ENCODE measurements at regions not wholly inside any gene's neighbourhood (a gene's known extent, or its start where the extent isn't known, plus 50 kb on each side); places are given as distances from the start of the nearest gene placed in this dataset.

- intact Hi-C loops (cut with DNase I), result no loop called here
- TF ChIP-seq POLR2A (IDR thresholded peaks at IDR 0.05), result no peak
- no peak for ATAC-seq
These were observed 222.6 kb upstream of the RGMA start for GRCh38 chr15:93311620-93312019.

GRCh38 chr15:93308026-93308690 is 219.1 kb upstream of the RGMA start:
- Histone ChIP-seq H3K4me3 (no peak overlapping the region), H3K9me3 (no peaks in the 10 kb centered on the region), H3K27ac (no peak overlapping the region), H3K4me1 (no peaks in the 10 kb centered on the region), H3K36me3 (replicated peaks in 1 of 2; ENCODE audit: insufficient read depth in 1 of 2, low read depth in 2 of 2) (no peaks in the 10 kb centered on the region), H3K27me3 (no peaks in the 10 kb centered on the region)
- TF ChIP-seq POLR2A (IDR thresholded peaks at IDR 0.05), result no peak
- TF ChIP-seq, protein P1, sequence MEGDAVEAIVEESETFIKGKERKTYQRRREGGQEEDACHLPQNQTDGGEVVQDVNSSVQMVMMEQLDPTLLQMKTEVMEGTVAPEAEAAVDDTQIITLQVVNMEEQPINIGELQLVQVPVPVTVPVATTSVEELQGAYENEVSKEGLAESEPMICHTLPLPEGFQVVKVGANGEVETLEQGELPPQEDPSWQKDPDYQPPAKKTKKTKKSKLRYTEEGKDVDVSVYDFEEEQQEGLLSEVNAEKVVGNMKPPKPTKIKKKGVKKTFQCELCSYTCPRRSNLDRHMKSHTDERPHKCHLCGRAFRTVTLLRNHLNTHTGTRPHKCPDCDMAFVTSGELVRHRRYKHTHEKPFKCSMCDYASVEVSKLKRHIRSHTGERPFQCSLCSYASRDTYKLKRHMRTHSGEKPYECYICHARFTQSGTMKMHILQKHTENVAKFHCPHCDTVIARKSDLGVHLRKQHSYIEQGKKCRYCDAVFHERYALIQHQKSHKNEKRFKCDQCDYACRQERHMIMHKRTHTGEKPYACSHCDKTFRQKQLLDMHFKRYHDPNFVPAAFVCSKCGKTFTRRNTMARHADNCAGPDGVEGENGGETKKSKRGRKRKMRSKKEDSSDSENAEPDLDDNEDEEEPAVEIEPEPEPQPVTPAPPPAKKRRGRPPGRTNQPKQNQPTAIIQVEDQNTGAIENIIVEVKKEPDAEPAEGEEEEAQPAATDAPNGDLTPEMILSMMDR (IDR thresholded peaks at IDR 0.05), result no peak
- intact Hi-C loops (cut with DNase I), result no loop called here
- WGBS, 2 donors, result 93% methylated on average over 16 of the region's 16 CpGs
- DNase-seq, result no peak
- no peak for ATAC-seq

More at GRCh38 chr15:93311620-93312019, 222.6 kb upstream of the RGMA start:
- Histone ChIP-seq H3K27ac (no peak overlapping the region), H3K27me3 (no peaks in the 10 kb centered on the region), H3K36me3 (replicated peaks in 1 of 2; ENCODE audit: insufficient read depth in 1 of 2, low read depth in 2 of 2) (no peaks in the 10 kb centered on the region), H3K4me1 (no peaks in the 10 kb centered on the region), H3K4me3 (no peak overlapping the region), H3K9me3 (no peaks in the 10 kb centered on the region)
- DNase-seq, result no peak
- WGBS, 2 donors, result 82 to 85% methylated on average over 11 of the region's 11 CpGs

DNA sequence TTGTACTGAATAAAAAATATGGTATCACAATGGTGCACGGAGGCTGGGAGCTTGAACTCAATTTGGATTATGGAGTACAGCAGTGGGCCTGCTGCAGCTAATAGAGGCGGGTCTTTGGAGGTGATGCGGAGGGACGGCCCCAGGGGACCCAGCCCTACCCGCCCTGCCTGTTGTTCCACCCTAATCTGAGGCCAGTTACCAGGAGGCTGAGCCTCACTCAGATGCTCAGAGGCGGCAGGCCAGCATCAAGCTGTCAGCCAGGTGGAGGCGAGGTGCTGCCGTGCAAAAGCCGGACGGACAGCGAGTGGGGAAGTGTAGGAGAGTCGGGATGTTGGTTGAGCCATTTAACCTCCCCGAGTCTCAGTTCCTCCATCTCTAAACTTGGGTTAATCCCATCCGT is 218.5 kb upstream of the RGMA start:
- Histone ChIP-seq H3K4me3 (no peak overlapping the region), H3K4me1 (no peaks in the 10 kb centered on the region), H3K36me3 (replicated peaks in 1 of 2; ENCODE audit: insufficient read depth in 1 of 2, low read depth in 2 of 2) (no peaks in the 10 kb centered on the region), H3K27ac (no peak overlapping the region), H3K27me3 (no peaks in the 10 kb centered on the region), H3K9me3 (no peaks in the 10 kb centered on the region)
- intact Hi-C loops (cut with DNase I), result no loop called here
- DNase-seq, result no peak
- no peak for ATAC-seq
- 91 to 93% methylated on average over 14 of the region's 14 CpGs for WGBS, 2 donors
- TF ChIP-seq, protein P1 (IDR thresholded peaks at IDR 0.05), result no peak
- TF ChIP-seq POLR2A (IDR thresholded peaks at IDR 0.05), result no peak

DNA sequence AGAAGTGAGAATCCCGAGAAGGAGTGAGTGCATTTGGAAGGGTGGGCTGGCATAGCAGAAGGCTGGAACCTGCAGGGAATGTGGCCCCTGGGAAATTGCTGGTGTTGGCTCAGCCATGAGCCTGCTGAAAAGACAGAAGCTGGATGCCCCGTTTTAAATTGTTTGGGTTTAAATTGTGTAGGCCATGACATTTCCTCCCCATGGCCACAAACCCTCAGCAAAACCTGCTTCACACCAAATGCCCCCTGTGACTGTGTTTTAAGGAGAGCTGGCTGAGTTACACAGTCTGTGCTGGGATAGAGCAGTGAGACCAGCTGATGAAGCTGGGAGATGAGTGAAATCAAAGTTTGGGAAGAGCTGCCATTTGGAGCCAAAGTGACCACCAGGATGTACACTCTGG is 216.3 kb upstream of the RGMA start:
- no peak for ATAC-seq
- Histone ChIP-seq H3K27me3 (no peaks in the 10 kb centered on the region), H3K9me3 (no peaks in the 10 kb centered on the region), H3K4me1 (peaks cover 8% of the 10 kb centered on the region), H3K4me3 (no peak overlapping the region), H3K27ac (no peak overlapping the region), H3K36me3 (replicated peaks in 1 of 2; ENCODE audit: insufficient read depth in 1 of 2, low read depth in 2 of 2) (no peaks in the 10 kb centered on the region)
- DNase-seq, result no peak
- intact Hi-C loops (cut with DNase I), result no loop called here
- TF ChIP-seq, protein P1 (IDR thresholded peaks at IDR 0.05), result no peak
- no peak for TF ChIP-seq POLR2A (IDR thresholded peaks at IDR 0.05)
- WGBS, 2 donors, result 41 to 63% methylated on average over 2 of the region's 2 CpGs

GRCh38 chr15:93302080-93302765 is 213.2 kb upstream of the RGMA start:
- 58 to 63% methylated on average over 4 to 6 of the region's 6 CpGs for WGBS, 2 donors
- Histone ChIP-seq H3K36me3 (replicated peaks in 1 of 2; ENCODE audit: insufficient read depth in 1 of 2, low read depth in 2 of 2) (no peaks in the 10 kb centered on the region), H3K4me1 (peaks cover 8% of the 10 kb centered on the region), H3K9me3 (no peaks in the 10 kb centered on the region), H3K27me3 (no peaks in the 10 kb centered on the region), H3K27ac (peak overlapping the region in 3 of 4 donors; percentile 20 to 51 (median 21)), H3K4me3 (no peak overlapping the region)
- DNase-seq (peak; percentile 22 to 45 (median 39)), ATAC-seq (peak; percentile 75)
- TF ChIP-seq POLR2A (IDR thresholded peaks at IDR 0.05), result no peak
- TF ChIP-seq, protein P1 (IDR thresholded peaks at IDR 0.05), result no peak
- intact Hi-C loops (cut with DNase I), result no loop called here
